PC-3 (cell line): ENCODE measurements at regions not wholly inside any gene's neighbourhood (a gene's known extent, or its start where the extent isn't known, plus 50 kb on each side); places are given as distances from the start of the nearest gene placed in this dataset.

Experiments used
- ATAC-seq: fragments of 200-7000 bp; cut with Tn5 transposase; 2 replicates; pipeline ENCODE4 v1.9.1; 2020; ENCODE audit warnings: mild to moderate bottlenecking, moderate library complexity
- BruUV-seq: library from RNA; stranded (reverse); fragments of 400-500 nt; replicated peaks from 2 replicates; lab custom pipeline; 2021; lab: Mats Ljungman, UMichigan
- CTCF ChIA-PET: fragments of 300-600 bp; sonication (Branson Sonifier 250); formaldehyde crosslinking; loops from one replicate; lab custom pipeline; 2022; ENCODE audit warnings: antibody characterized with exemption; lab: Charles Lee
- POLR2A ChIA-PET: fragments of 300-600 bp; sonication (Branson Sonifier 250); formaldehyde crosslinking; loops from one replicate; lab custom pipeline; 2022; ENCODE audit warnings: antibody characterized with exemption; ENCODE audit not compliant: unreplicated experiment; lab: Charles Lee
- DNase-seq: peaks from one replicate; pipeline ENCODE4 v3.0.0-alpha.2; 2015
- H2AFZ ChIP-seq: fragments of 300-600 bp; sonication (generic); 2 replicates; pipeline ENCODE4 v1.6.0; 2016; ENCODE audit warnings: antibody characterized with exemption, low read length
- H3F3A ChIP-seq: fragments of 300-600 bp; sonication (generic); one replicate; pipeline ENCODE4 v1.6.0; 2017; ENCODE audit warnings: antibody characterized with exemption, low read length, control low read depth, mild to moderate bottlenecking; ENCODE audit not compliant: unreplicated experiment
- H3K27ac ChIP-seq: fragments of 300-600 bp; sonication (generic); 2 replicates; pipeline ENCODE4 v1.5.1; 2016; ENCODE audit warnings: mild to moderate bottlenecking, low read length
- H3K27me3 ChIP-seq: fragments of 300-600 bp; sonication (generic); 2 replicates; pipeline ENCODE4 v1.6.1; 2016; ENCODE audit warnings: low read length, mixed read lengths
- H3K36me3 ChIP-seq: fragments of 300-600 bp; sonication (generic); 2 replicates; pipeline ENCODE4 v1.6.1; 2016; ENCODE audit warnings: low read depth, mixed run types, low read length, mixed read lengths
- H3K4me1 ChIP-seq: fragments of 300-600 bp; sonication (generic); 2 replicates; pipeline ENCODE4 v1.5.1; 2016; ENCODE audit warnings: low read length; ENCODE audit not compliant: insufficient read depth
- H3K4me2 ChIP-seq: fragments of 300-600 bp; sonication (generic); 2 replicates; pipeline ENCODE4 v1.6.0; 2016; ENCODE audit warnings: low read length
- H3K4me3 ChIP-seq: fragments of 300-600 bp; sonication (generic); 2 replicates; pipeline ENCODE4 v1.5.1; 2016; ENCODE audit warnings: mild to moderate bottlenecking, low read length, mixed read lengths
- H3K79me2 ChIP-seq: fragments of 300-600 bp; sonication (generic); 2 replicates; pipeline ENCODE4 v1.6.1; 2017; ENCODE audit warnings: low read length, mixed read lengths
- H3K9ac ChIP-seq: fragments of 300-600 bp; sonication (generic); 2 replicates; pipeline ENCODE4 v1.6.0; 2016; ENCODE audit warnings: mild to moderate bottlenecking, low read length
- H3K9me2 ChIP-seq: fragments of 300-600 bp; sonication (generic); replicated peaks from 2 replicates; pipeline ENCODE4 v1.6.1; 2016; ENCODE audit warnings: mixed run types, low read length, mixed read lengths
- H3K9me3 ChIP-seq: fragments of 300-600 bp; sonication (generic); 2 replicates; pipeline ENCODE4 v1.6.1; 2016; ENCODE audit warnings: low read length, mixed read lengths
- H4K20me1 ChIP-seq: fragments of 300-600 bp; sonication (generic); 2 replicates; pipeline ENCODE4 v1.6.1; 2016; ENCODE audit warnings: low read length, mixed read lengths
- EZH2 ChIP-seq: fragments of 300-600 bp; sonication (generic); IDR thresholded peaks from one replicate; pipeline ENCODE4 v1.6.1; 2017; ENCODE audit warnings: antibody characterized with exemption, mild to moderate bottlenecking, low read length; ENCODE audit not compliant: unreplicated experiment
- EZH2phosphoT487 ChIP-seq: fragments of 300-600 bp; sonication (generic); IDR thresholded peaks from 2 replicates; pipeline ENCODE4 v1.6.1; 2018; ENCODE audit warnings: mild to moderate bottlenecking, antibody characterized with exemption, low read length, borderline replicate concordance
- intact Hi-C: fragments of 100-400 bp; cut with micrococcal nuclease; formaldehyde crosslinking; loops from 2 replicates; pipeline ENCODE4 v1.9.0; 2023
- TF ChIP-seq, protein P1 (sequence below): fragments of 300-600 bp; sonication (generic); conservative IDR thresholded peaks from 2 replicates; pipeline ENCODE4 v1.5.1; 2017; ENCODE audit warnings: antibody characterized with exemption, low read depth, mild to moderate bottlenecking, low read length

DNA sequence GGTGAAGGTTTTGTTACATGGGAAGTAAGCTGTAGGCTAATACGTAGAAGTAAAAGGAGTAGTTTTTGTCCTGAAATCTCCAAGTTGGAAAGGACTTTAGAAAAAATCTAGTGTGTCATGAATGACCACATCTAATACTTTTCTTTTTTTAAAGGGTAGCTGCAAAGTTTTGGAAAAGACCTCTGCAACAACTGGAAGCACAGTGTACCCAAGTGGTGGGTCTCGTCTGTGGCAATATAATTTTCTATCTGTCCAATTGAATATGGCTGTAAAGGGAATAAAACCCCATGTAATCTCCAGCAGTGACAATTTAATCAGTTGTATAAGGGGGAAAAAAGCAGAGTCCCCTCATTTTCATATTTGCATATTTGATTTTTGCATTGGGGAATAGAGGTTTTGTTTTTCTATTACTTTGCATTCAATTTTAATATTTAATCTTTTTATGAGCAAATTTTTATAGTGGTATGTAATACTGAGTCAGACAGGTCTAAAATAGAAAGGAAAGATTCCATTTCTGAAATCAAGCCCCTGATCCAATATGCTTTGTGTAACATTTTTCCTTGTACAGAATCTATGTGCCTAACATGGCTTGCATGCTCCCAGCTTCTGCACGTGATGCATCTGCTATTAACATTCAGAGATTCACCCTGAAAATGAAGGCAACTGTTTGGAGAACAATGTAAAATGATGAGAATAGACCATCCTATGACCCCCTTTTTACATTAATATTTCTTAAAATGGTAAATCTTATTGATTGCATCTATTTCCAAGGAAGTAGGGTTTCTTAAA, 531.4 kb downstream of the ZIC1 start:
- no peak overlapping the region for H3K4me3 ChIP-seq
- no peaks in the 10 kb centered on the region for H4K20me1 ChIP-seq
- ChIA-PET POLR2A (no interaction called here), CTCF (no interaction called here)
- no peak overlapping the region for H3K9ac ChIP-seq
- no peak overlapping the region for H3K4me2 ChIP-seq
- peaks cover 26% of the 10 kb centered on the region for H3K4me1 ChIP-seq
- no peaks in the 10 kb centered on the region for H3K9me2 ChIP-seq
- no peaks in the 10 kb centered on the region for H3K36me3 ChIP-seq
- H3K79me2 ChIP-seq: no peaks in the 10 kb centered on the region
- intact Hi-C loops: no loop called here
- H3F3A ChIP-seq: no peaks in the 10 kb centered on the region
- ATAC-seq (peak; percentile 39), DNase-seq (no peak)
- H2AFZ ChIP-seq: no peak overlapping the region
- BruUV-seq: no TSS peak
- no peaks in the 10 kb centered on the region for H3K9me3 ChIP-seq
- H3K27me3 ChIP-seq: no peaks in the 10 kb centered on the region
- TF ChIP-seq, protein P1, sequence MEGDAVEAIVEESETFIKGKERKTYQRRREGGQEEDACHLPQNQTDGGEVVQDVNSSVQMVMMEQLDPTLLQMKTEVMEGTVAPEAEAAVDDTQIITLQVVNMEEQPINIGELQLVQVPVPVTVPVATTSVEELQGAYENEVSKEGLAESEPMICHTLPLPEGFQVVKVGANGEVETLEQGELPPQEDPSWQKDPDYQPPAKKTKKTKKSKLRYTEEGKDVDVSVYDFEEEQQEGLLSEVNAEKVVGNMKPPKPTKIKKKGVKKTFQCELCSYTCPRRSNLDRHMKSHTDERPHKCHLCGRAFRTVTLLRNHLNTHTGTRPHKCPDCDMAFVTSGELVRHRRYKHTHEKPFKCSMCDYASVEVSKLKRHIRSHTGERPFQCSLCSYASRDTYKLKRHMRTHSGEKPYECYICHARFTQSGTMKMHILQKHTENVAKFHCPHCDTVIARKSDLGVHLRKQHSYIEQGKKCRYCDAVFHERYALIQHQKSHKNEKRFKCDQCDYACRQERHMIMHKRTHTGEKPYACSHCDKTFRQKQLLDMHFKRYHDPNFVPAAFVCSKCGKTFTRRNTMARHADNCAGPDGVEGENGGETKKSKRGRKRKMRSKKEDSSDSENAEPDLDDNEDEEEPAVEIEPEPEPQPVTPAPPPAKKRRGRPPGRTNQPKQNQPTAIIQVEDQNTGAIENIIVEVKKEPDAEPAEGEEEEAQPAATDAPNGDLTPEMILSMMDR: no peak
- TF ChIP-seq EZH2phosphoT487: no peak
- no peak for TF ChIP-seq EZH2
- no peak overlapping the region for H3K27ac ChIP-seq

DNA sequence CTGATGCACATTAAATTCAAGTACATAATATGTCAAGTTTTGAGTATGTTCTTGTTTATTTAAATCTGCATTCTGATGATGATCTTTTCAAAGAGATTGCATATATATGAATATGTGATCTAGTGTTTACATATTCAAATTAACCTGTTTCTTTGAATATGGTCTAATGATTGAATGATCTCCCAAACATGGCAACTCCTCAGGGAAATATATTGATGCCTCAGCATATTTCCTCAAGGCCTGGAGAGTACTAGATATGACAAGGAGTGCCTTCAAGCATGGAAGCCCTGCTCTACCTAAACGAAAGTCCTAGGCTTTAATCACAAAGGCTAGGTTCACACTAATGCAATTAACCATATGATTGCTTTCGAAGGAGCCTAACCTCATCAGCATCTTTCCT, 532.8 kb downstream of the ZIC1 start:
- no TSS peak for BruUV-seq
- ChIA-PET CTCF (no interaction called here), POLR2A (no interaction called here)
- H3K9me2 ChIP-seq: no peaks in the 10 kb centered on the region
- TF ChIP-seq EZH2phosphoT487 (no peak), EZH2 (no peak)
- TF ChIP-seq, protein P1: no peak
- H3K27me3 ChIP-seq: no peaks in the 10 kb centered on the region
- intact Hi-C loops: no loop called here
- H3K36me3 ChIP-seq: no peaks in the 10 kb centered on the region
- no peak for ATAC-seq
- H3K27ac ChIP-seq: no peak overlapping the region
- H3K4me2 ChIP-seq: no peak overlapping the region
- no peak for DNase-seq
- H3K4me1 ChIP-seq: peaks cover 26% of the 10 kb centered on the region
- no peaks in the 10 kb centered on the region for H3K9me3 ChIP-seq
- H3K9ac ChIP-seq: no peak overlapping the region
- H4K20me1 ChIP-seq: no peaks in the 10 kb centered on the region
- no peak overlapping the region for H2AFZ ChIP-seq
- H3K4me3 ChIP-seq: no peak overlapping the region
- H3F3A ChIP-seq: no peaks in the 10 kb centered on the region
- H3K79me2 ChIP-seq: no peaks in the 10 kb centered on the region

DNA sequence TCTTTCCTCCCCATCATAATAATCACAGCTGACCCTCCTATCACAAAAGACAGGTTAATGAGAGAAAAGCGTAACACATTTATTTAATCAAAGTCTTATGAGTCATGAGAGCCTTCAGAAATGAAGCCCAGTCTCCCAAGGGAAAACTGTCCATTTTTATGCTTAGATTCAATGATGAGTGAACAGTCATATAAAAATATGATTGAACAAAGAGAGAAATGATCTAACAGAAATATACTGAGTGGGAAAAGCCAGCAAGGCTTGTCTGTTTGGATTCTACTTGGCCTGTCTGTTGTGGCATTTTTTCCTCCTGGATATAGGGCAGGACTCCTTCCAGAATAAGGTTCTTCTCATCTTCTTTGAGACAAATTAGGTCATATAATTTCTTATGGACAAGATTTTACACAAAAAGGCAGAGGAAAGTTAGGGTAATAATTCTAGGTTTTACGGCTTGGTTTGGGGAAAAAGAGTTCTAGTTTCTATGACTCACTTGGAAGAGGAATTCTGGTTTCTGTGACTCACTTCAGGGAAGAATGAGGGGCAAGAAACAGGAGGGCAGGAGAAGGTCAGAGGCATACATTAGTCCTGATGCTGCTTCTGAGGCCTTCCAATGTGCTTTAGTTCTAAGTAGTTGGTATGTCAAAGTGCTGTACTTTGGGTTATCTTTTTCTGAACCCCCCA, 534.2 kb downstream of the ZIC1 start:
- Histone ChIP-seq H3K36me3 (no peaks in the 10 kb centered on the region), H3K9me2 (no peaks in the 10 kb centered on the region), H3F3A (no peaks in the 10 kb centered on the region), H3K9ac (peak overlapping the region; percentile 60), H2AFZ (peak overlapping the region; percentile 42), H3K4me2 (peak overlapping the region; percentile 71), H3K4me1 (peaks cover 26% of the 10 kb centered on the region), H3K9me3 (no peaks in the 10 kb centered on the region), H3K4me3 (peak overlapping the region; percentile 20; the same call in 1 of the 2 replicates), H3K27ac (peak overlapping the region; percentile 91), H3K27me3 (no peaks in the 10 kb centered on the region), H4K20me1 (no peaks in the 10 kb centered on the region), H3K79me2 (no peaks in the 10 kb centered on the region)
- ChIA-PET POLR2A (no interaction called here), CTCF (no interaction called here)
- DNase-seq (peak; percentile 77), ATAC-seq (peak; percentile 71)
- BruUV-seq: no TSS peak
- intact Hi-C loops: no loop called here
- no peak for TF ChIP-seq EZH2
- no peak for TF ChIP-seq EZH2phosphoT487
- TF ChIP-seq, protein P1: no peak
